Testis (tissue), 2 donors: ENCODE measurements at regions not wholly inside any gene's neighbourhood (a gene's known extent, or its start where the extent isn't known, plus 50 kb on each side); places are given as distances from the start of the nearest gene placed in this dataset.

ENCODE experiments used
- DNase-seq: peaks from one replicate; pipeline ENCODE4 v3.0.0-alpha.2; 2019
- H3K27ac ChIP-seq, 2 donors: fragments of 200-600 bp; sonication (generic); one replicate each; pipeline ENCODE4 v1.5.1; 2019
- H3K27me3 ChIP-seq: fragments of 200-600 bp; sonication (generic); one replicate; pipeline ENCODE4 v1.5.1; 2019
- H3K36me3 ChIP-seq: fragments of 200-600 bp; sonication (generic); one replicate; pipeline ENCODE4 v1.5.1; 2017; ENCODE audit warnings: low read depth; ENCODE audit errors: missing control alignments
- H3K4me1 ChIP-seq: fragments of 200-600 bp; sonication (generic); one replicate; pipeline ENCODE4 v1.5.1; 2019
- H3K4me3 ChIP-seq, 2 donors: fragments of 200-600 bp; sonication (generic); one replicate each; pipeline ENCODE4 v1.5.1; 2017 to 2019
- H3K9me3 ChIP-seq: fragments of 200-600 bp; sonication (generic); one replicate; pipeline ENCODE4 v1.5.1; 2017
- CTCF ChIP-seq, 3 experiments: fragments of 450-650 bp in 2 of 3; fragments of 200-600 bp in 1 of 3; sonication (generic) in 1 of 3; IDR thresholded peaks; one replicate each; pipeline ENCODE4 v1.5.1; 2016 to 2019; ENCODE audit warnings: antibody characterized with exemption in 3 of 3, mild to moderate bottlenecking in 2 of 3, moderate library complexity in 1 of 3
- POLR2A ChIP-seq: fragments of 450-650 bp; IDR thresholded peaks from one replicate; pipeline ENCODE4 v1.6.1; 2017; ENCODE audit warnings: antibody characterized with exemption, mild to moderate bottlenecking, moderate library complexity
- WGBS, 2 donors: methylation state at CpG; one replicate each; pipeline ENCODE4 v1.1.5; 2018; 5-methylcytosine and 5-hydroxymethylcytosine counted together
- intact Hi-C: fragments of 100-400 bp; cut with DNase I; formaldehyde crosslinking; loops from one replicate; pipeline ENCODE4 v1.15.1; 2023; ENCODE audit warnings: low total_unique reads

GRCh38 chr6:90910893-90911292 is 324.0 kb upstream of the MAP3K7 start:
- H3K4me1 ChIP-seq = no peaks in the 10 kb centered on the region
- H3K27me3 ChIP-seq = no peaks in the 10 kb centered on the region
- no peaks in the 10 kb centered on the region for H3K9me3 ChIP-seq
- 92 to 98% methylated on average over 6 of the region's 6 CpGs for WGBS, 2 donors
- intact Hi-C loops = no loop called here
- TF ChIP-seq POLR2A (no peak), CTCF (IDR thresholded peaks at IDR 0.05) (no peak)
- no peak for DNase-seq
- H3K27ac ChIP-seq = no peak overlapping the region
- no peak overlapping the region for H3K4me3 ChIP-seq
- H3K36me3 ChIP-seq = no peaks in the 10 kb centered on the region

- no peaks in the 10 kb centered on the region for H3K4me1 ChIP-seq
- 76 to 84% methylated on average over 4 of the region's 4 CpGs for WGBS, 2 donors
- no peak overlapping the region for H3K27ac ChIP-seq
- no peak overlapping the region for H3K4me3 ChIP-seq
- no peaks in the 10 kb centered on the region for H3K36me3 ChIP-seq
- no peaks in the 10 kb centered on the region for H3K9me3 ChIP-seq
- no peak for DNase-seq
- H3K27me3 ChIP-seq = no peaks in the 10 kb centered on the region
- intact Hi-C loops = no loop called here
- TF ChIP-seq CTCF (IDR thresholded peaks at IDR 0.05) = no peak
- no peak for TF ChIP-seq POLR2A
Measured at GRCh38 chr6:90907931-90908655, 321.2 kb upstream of the MAP3K7 start.

GRCh38 chr6:90905351-90905750 is 318.5 kb upstream of the MAP3K7 start:
- no peaks in the 10 kb centered on the region for H3K27me3 ChIP-seq
- H3K4me1 ChIP-seq = no peaks in the 10 kb centered on the region
- no peak for TF ChIP-seq POLR2A
- no peak for TF ChIP-seq CTCF (IDR thresholded peaks at IDR 0.05)
- 73 to 75% methylated on average over 3 of the region's 3 CpGs for WGBS, 2 donors
- H3K36me3 ChIP-seq = no peaks in the 10 kb centered on the region
- H3K4me3 ChIP-seq = no peak overlapping the region
- H3K9me3 ChIP-seq = no peaks in the 10 kb centered on the region
- no peak overlapping the region for H3K27ac ChIP-seq
- no peak for DNase-seq
- intact Hi-C loops = no loop called here

GRCh38 chr6:90900034-90900433 is 313.2 kb upstream of the MAP3K7 start:
- Histone ChIP-seq H3K27ac (no peak overlapping the region), H3K4me3 (no peak overlapping the region), H3K36me3 (no peaks in the 10 kb centered on the region), H3K4me1 (no peaks in the 10 kb centered on the region), H3K27me3 (no peaks in the 10 kb centered on the region), H3K9me3 (no peaks in the 10 kb centered on the region)
- TF ChIP-seq CTCF (IDR thresholded peaks at IDR 0.05) = no peak
- TF ChIP-seq POLR2A = no peak
- WGBS, 2 donors = 96 to 100% methylated on average over 2 of the region's 2 CpGs
- intact Hi-C loops = no loop called here
- DNase-seq = no peak

GRCh38 chr6:90898763-90899162 is 311.9 kb upstream of the MAP3K7 start:
- no peaks in the 10 kb centered on the region for H3K36me3 ChIP-seq
- TF ChIP-seq CTCF (IDR thresholded peaks at IDR 0.05) (no peak), POLR2A (no peak)
- intact Hi-C loops = no loop called here
- 94 to 95% methylated on average over 4 of the region's 4 CpGs for WGBS, 2 donors
- H3K27ac ChIP-seq = no peak overlapping the region
- no peaks in the 10 kb centered on the region for H3K4me1 ChIP-seq
- no peaks in the 10 kb centered on the region for H3K9me3 ChIP-seq
- H3K27me3 ChIP-seq = no peaks in the 10 kb centered on the region
- H3K4me3 ChIP-seq = no peak overlapping the region
- DNase-seq = no peak
